ENCODE measurements at regions not wholly inside any gene's neighbourhood (a gene's known extent, or its start where the extent isn't known, plus 50 kb on each side); places are given as distances from the start of the nearest gene placed in this dataset.

- Histone ChIP-seq H3K36me3 (ENCODE audit: insufficient read depth, low read length) (no peaks in the 10 kb centered on the region), H4K20me1 (ENCODE audit: insufficient read depth, low read length) (no peaks in the 10 kb centered on the region), H3K4me3 (ENCODE audit: insufficient read depth, low read length) (no peak overlapping the region), H3K9me3 (ENCODE audit: low read depth, low read length) (no peaks in the 10 kb centered on the region), H3K4me2 (ENCODE audit: insufficient read depth, low read length) (no peak overlapping the region), H2AFZ (ENCODE audit: low read length) (no peak overlapping the region), H3K4me1 (ENCODE audit: insufficient read depth, low read length) (no peaks in the 10 kb centered on the region), H3K79me2 (ENCODE audit: insufficient read depth, low read length) (no peaks in the 10 kb centered on the region), H3K27ac (ENCODE audit: low read depth, low read length) (no peak overlapping the region), H3K27me3 (ENCODE audit: insufficient read depth, low read length) (no peaks in the 10 kb centered on the region)
- TF ChIP-seq CTCF (IDR thresholded peaks at IDR 0.05; ENCODE audit: extremely low read depth, low read depth, low read length): no peak
- DNase-seq (ENCODE audit: insufficient read length, low spot score, missing footprints): no peak
Measured at GRCh38 chr4:180153587-180153986, 2089.6 kb upstream of the TENM3 start.

GRCh38 chr4:180156684-180157083 is 2086.5 kb upstream of the TENM3 start:
- Histone ChIP-seq H4K20me1 (ENCODE audit: insufficient read depth, low read length) (no peaks in the 10 kb centered on the region), H3K27ac (ENCODE audit: low read depth, low read length) (no peak overlapping the region), H2AFZ (ENCODE audit: low read length) (no peak overlapping the region), H3K36me3 (ENCODE audit: insufficient read depth, low read length) (no peaks in the 10 kb centered on the region), H3K4me3 (ENCODE audit: insufficient read depth, low read length) (no peak overlapping the region), H3K4me2 (ENCODE audit: insufficient read depth, low read length) (no peak overlapping the region), H3K9me3 (ENCODE audit: low read depth, low read length) (no peaks in the 10 kb centered on the region), H3K27me3 (ENCODE audit: insufficient read depth, low read length) (no peaks in the 10 kb centered on the region), H3K4me1 (ENCODE audit: insufficient read depth, low read length) (no peaks in the 10 kb centered on the region), H3K79me2 (ENCODE audit: insufficient read depth, low read length) (no peaks in the 10 kb centered on the region)
- no peak for DNase-seq (ENCODE audit: insufficient read length, low spot score, missing footprints)
- TF ChIP-seq CTCF (IDR thresholded peaks at IDR 0.05; ENCODE audit: extremely low read depth, low read depth, low read length): no peak

- no peaks in the 10 kb centered on the region for H3K9me3 ChIP-seq (ENCODE audit: low read depth, low read length)
- H3K27ac ChIP-seq (ENCODE audit: low read depth, low read length): no peak overlapping the region
- no peaks in the 10 kb centered on the region for H3K27me3 ChIP-seq (ENCODE audit: insufficient read depth, low read length)
- no peaks in the 10 kb centered on the region for H3K79me2 ChIP-seq (ENCODE audit: insufficient read depth, low read length)
- H3K36me3 ChIP-seq (ENCODE audit: insufficient read depth, low read length): no peaks in the 10 kb centered on the region
- no peak overlapping the region for H3K4me2 ChIP-seq (ENCODE audit: insufficient read depth, low read length)
- H3K4me3 ChIP-seq (ENCODE audit: insufficient read depth, low read length): no peak overlapping the region
- TF ChIP-seq CTCF (IDR thresholded peaks at IDR 0.05; ENCODE audit: extremely low read depth, low read depth, low read length): no peak
- DNase-seq (ENCODE audit: insufficient read length, low spot score, missing footprints): no peak
- H3K4me1 ChIP-seq (ENCODE audit: insufficient read depth, low read length): no peaks in the 10 kb centered on the region
- H4K20me1 ChIP-seq (ENCODE audit: insufficient read depth, low read length): no peaks in the 10 kb centered on the region
- no peak overlapping the region for H2AFZ ChIP-seq (ENCODE audit: low read length)
Measured at GRCh38 chr4:180160195-180160983, 2082.8 kb upstream of the TENM3 start.

- no peak for DNase-seq (ENCODE audit: insufficient read length, low spot score, missing footprints)
- no peak overlapping the region for H2AFZ ChIP-seq (ENCODE audit: low read length)
- no peak overlapping the region for H3K4me3 ChIP-seq (ENCODE audit: insufficient read depth, low read length)
- no peaks in the 10 kb centered on the region for H3K27me3 ChIP-seq (ENCODE audit: insufficient read depth, low read length)
- no peaks in the 10 kb centered on the region for H3K79me2 ChIP-seq (ENCODE audit: insufficient read depth, low read length)
- H4K20me1 ChIP-seq (ENCODE audit: insufficient read depth, low read length): no peaks in the 10 kb centered on the region
- H3K9me3 ChIP-seq (ENCODE audit: low read depth, low read length): no peaks in the 10 kb centered on the region
- H3K27ac ChIP-seq (ENCODE audit: low read depth, low read length): no peak overlapping the region
- no peak for TF ChIP-seq CTCF (IDR thresholded peaks at IDR 0.05; ENCODE audit: extremely low read depth, low read depth, low read length)
- no peak overlapping the region for H3K4me2 ChIP-seq (ENCODE audit: insufficient read depth, low read length)
- H3K36me3 ChIP-seq (ENCODE audit: insufficient read depth, low read length): no peaks in the 10 kb centered on the region
- no peaks in the 10 kb centered on the region for H3K4me1 ChIP-seq (ENCODE audit: insufficient read depth, low read length)
Measured at GRCh38 chr4:180164799-180165198, 2078.4 kb upstream of the TENM3 start.
